ENCODE measurements at regions not wholly inside any gene's neighbourhood (a gene's known extent, or its start where the extent isn't known, plus 50 kb on each side); places are given as distances from the start of the nearest gene placed in this dataset.

DNA sequence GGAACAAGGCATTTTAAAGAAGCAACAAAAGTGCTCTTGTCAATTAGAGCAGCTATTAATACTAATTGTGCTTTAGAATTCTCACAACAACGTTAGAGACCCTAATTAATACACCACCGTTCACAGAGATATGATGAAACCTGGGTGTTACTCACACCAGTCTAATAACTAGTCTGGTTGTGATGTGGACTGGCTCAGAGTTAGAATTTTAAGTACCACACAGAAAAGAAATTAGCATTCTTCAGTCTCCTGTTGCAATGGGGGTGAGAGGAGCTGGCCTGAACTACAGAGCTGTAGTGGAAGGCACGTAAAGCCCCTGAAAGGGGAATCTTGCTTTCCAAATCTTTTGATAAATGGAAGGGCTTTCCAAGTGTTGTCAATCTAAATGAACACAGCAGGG lies 240.8 kb upstream of the TOX3 start:
- no peaks in the 10 kb centered on the region for H3K79me2 ChIP-seq (ENCODE audit: insufficient read depth, low read length)

DNA sequence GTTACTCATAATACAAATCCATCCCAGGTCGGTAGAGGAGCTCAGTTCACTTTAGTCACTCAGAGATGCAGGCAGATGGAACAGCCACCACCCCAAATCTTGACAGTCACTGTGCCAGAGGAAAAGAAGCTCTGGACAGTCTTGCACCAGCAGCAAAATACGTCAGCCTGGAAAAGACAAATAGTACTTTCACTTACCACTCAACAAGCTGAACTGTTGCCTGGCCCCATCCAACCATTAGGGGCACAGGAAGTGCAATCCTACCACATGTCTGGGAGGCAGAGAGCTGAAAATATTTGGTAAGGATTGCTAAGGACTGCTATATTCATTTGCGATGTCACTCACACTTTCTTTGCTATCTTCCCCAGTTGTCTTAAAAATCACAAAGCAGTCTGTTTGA lies 239.1 kb upstream of the TOX3 start:
- H3K4me3 ChIP-seq (replicated peaks in 1 of 2; ENCODE audit: low read depth in 1 of 2, low read length in 2 of 2): no peak overlapping the region
- no peak overlapping the region for H3K27ac ChIP-seq (ENCODE audit: low read depth, low read length)
- H3K4me2 ChIP-seq (ENCODE audit: low read length): no peak overlapping the region
- no peaks in the 10 kb centered on the region for H3K4me1 ChIP-seq (ENCODE audit: control insufficient read depth in 1 of 2, insufficient read depth in 2 of 2, low read length in 2 of 2)
- no peaks in the 10 kb centered on the region for H3K79me2 ChIP-seq (ENCODE audit: insufficient read depth, low read length)
- no peaks in the 10 kb centered on the region for H3K36me3 ChIP-seq (ENCODE audit: control insufficient read depth in 1 of 2, insufficient read depth in 2 of 2, low read length in 2 of 2)
- BruUV-seq (replicated peaks): no TSS peak
- ATAC-seq (no peak), DNase-seq (ENCODE audit: low read depth, low spot score) (no peak)
- no peaks in the 10 kb centered on the region for H3K27me3 ChIP-seq (ENCODE audit: insufficient read depth, low read length)
- H3K9me3 ChIP-seq (ENCODE audit: control insufficient read depth in 1 of 2, insufficient read depth in 1 of 2, low read depth in 1 of 2, low read length in 2 of 2): no peaks in the 10 kb centered on the region
- H3K9ac ChIP-seq (ENCODE audit: low read length): no peak overlapping the region
- H2AFZ ChIP-seq (ENCODE audit: low read depth, low read length, poor library complexity, severe bottlenecking): no peak overlapping the region
- intact Hi-C loops (cut with micrococcal nuclease): no loop called here
- no peaks in the 10 kb centered on the region for H4K20me1 ChIP-seq (ENCODE audit: insufficient read depth)
- H3K9me2 ChIP-seq (ENCODE audit: insufficient read depth): no peaks in the 10 kb centered on the region
- TF ChIP-seq, protein P1, sequence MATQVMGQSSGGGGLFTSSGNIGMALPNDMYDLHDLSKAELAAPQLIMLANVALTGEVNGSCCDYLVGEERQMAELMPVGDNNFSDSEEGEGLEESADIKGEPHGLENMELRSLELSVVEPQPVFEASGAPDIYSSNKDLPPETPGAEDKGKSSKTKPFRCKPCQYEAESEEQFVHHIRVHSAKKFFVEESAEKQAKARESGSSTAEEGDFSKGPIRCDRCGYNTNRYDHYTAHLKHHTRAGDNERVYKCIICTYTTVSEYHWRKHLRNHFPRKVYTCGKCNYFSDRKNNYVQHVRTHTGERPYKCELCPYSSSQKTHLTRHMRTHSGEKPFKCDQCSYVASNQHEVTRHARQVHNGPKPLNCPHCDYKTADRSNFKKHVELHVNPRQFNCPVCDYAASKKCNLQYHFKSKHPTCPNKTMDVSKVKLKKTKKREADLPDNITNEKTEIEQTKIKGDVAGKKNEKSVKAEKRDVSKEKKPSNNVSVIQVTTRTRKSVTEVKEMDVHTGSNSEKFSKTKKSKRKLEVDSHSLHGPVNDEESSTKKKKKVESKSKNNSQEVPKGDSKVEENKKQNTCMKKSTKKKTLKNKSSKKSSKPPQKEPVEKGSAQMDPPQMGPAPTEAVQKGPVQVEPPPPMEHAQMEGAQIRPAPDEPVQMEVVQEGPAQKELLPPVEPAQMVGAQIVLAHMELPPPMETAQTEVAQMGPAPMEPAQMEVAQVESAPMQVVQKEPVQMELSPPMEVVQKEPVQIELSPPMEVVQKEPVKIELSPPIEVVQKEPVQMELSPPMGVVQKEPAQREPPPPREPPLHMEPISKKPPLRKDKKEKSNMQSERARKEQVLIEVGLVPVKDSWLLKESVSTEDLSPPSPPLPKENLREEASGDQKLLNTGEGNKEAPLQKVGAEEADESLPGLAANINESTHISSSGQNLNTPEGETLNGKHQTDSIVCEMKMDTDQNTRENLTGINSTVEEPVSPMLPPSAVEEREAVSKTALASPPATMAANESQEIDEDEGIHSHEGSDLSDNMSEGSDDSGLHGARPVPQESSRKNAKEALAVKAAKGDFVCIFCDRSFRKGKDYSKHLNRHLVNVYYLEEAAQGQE (IDR thresholded peaks at IDR 0.05; ENCODE audit: low read depth): no peak
- no peak for TF ChIP-seq ZFX (IDR thresholded peaks at IDR 0.05)
- POLR2A ChIA-PET: no interaction called here
- CTCF ChIA-PET: no interaction called here
- RAD21 ChIA-PET (ENCODE audit: low non-redundant PET in 1 of 2, low total read pairs in 2 of 2, uncharacterized antibody in 2 of 2, unreplicated experiment in 2 of 2): no interaction called here

More for the DNA sequence above, 240.8 kb upstream of the TOX3 start:
- intact Hi-C loops (cut with micrococcal nuclease): no loop called here
- ChIA-PET POLR2A (no interaction called here), RAD21 (ENCODE audit: low non-redundant PET in 1 of 2, low total read pairs in 2 of 2, uncharacterized antibody in 2 of 2, unreplicated experiment in 2 of 2) (no interaction called here), CTCF (no interaction called here)
- H4K20me1 ChIP-seq (ENCODE audit: insufficient read depth): no peaks in the 10 kb centered on the region
- H3K4me3 ChIP-seq (replicated peaks in 1 of 2; ENCODE audit: low read depth in 1 of 2, low read length in 2 of 2): no peak overlapping the region
- H3K4me1 ChIP-seq (ENCODE audit: control insufficient read depth in 1 of 2, insufficient read depth in 2 of 2, low read length in 2 of 2): no peaks in the 10 kb centered on the region
- no TSS peak for BruUV-seq (replicated peaks)
- no peaks in the 10 kb centered on the region for H3K36me3 ChIP-seq (ENCODE audit: control insufficient read depth in 1 of 2, insufficient read depth in 2 of 2, low read length in 2 of 2)
- H2AFZ ChIP-seq (ENCODE audit: low read depth, low read length, poor library complexity, severe bottlenecking): no peak overlapping the region
- H3K9ac ChIP-seq (ENCODE audit: low read length): no peak overlapping the region
- H3K9me3 ChIP-seq (ENCODE audit: control insufficient read depth in 1 of 2, insufficient read depth in 1 of 2, low read depth in 1 of 2, low read length in 2 of 2): no peaks in the 10 kb centered on the region
- H3K27me3 ChIP-seq (ENCODE audit: insufficient read depth, low read length): no peaks in the 10 kb centered on the region
- H3K27ac ChIP-seq (ENCODE audit: low read depth, low read length): no peak overlapping the region
- DNase-seq (ENCODE audit: low read depth, low spot score) (no peak), ATAC-seq (no peak)
- no peaks in the 10 kb centered on the region for H3K9me2 ChIP-seq (ENCODE audit: insufficient read depth)
- TF ChIP-seq YY1 (IDR thresholded peaks at IDR 0.05; ENCODE audit: extremely low read depth, insufficient replicate concordance, low read depth, low read length) (no peak), SRF (IDR thresholded peaks at IDR 0.05; ENCODE audit: low read depth) (no peak)
- H3K4me2 ChIP-seq (ENCODE audit: low read length): no peak overlapping the region

Data from HCT116 (cell line).